ENCODE measurements at regions not wholly inside any gene's neighbourhood (a gene's known extent, or its start where the extent isn't known, plus 50 kb on each side); places are given as distances from the start of the nearest gene placed in this dataset.

GRCh38 chr1:147811273-147811672 is 50.9 kb upstream of the GJA5 start:
- no peak for DNase-seq (ENCODE audit: low spot score)
- Mint-ChIP-seq H3K27ac (no peak overlapping the region), H3K4me3 (no peak overlapping the region), H3K4me1 (no peaks in the 10 kb centered on the region), H3K27me3 (ENCODE audit: insufficient read depth, low read depth) (peaks cover 5% of the 10 kb centered on the region), H3K9me3 (no peaks in the 10 kb centered on the region), H3K36me3 (no peaks in the 10 kb centered on the region)
- Histone ChIP-seq H3K36me3 (no peaks in the 10 kb centered on the region), H3K4me3 (no peak overlapping the region), H3K79me2 (ENCODE audit: low read depth) (no peaks in the 10 kb centered on the region), H3F3A (ENCODE audit: low read depth) (no peaks in the 10 kb centered on the region), H3K9ac (no peak overlapping the region), H3K4me2 (no peak overlapping the region), H3K27me3 (no peaks in the 10 kb centered on the region), H3K27ac (no peak overlapping the region), H2AFZ (replicated peaks) (no peak overlapping the region), H4K20me1 (ENCODE audit: low read depth) (no peaks in the 10 kb centered on the region), H3K4me1 (peaks cover 8% of the 10 kb centered on the region), H3K9me3 (ENCODE audit: low read depth) (no peaks in the 10 kb centered on the region)
- TF ChIP-seq EZH2phosphoT487 (IDR thresholded peaks at IDR 0.05), result no peak
- no peak for TF ChIP-seq CTCF (IDR thresholded peaks at IDR 0.05)
- no peak for TF ChIP-seq EZH2 (IDR thresholded peaks at IDR 0.05)

- Histone ChIP-seq H3K27me3 (no peaks in the 10 kb centered on the region), H3K27ac (no peak overlapping the region), H3F3A (ENCODE audit: low read depth) (no peaks in the 10 kb centered on the region), H3K36me3 (no peaks in the 10 kb centered on the region), H3K4me1 (peaks cover 8% of the 10 kb centered on the region), H3K4me2 (no peak overlapping the region), H4K20me1 (ENCODE audit: low read depth) (no peaks in the 10 kb centered on the region), H3K9ac (no peak overlapping the region), H3K9me3 (ENCODE audit: low read depth) (no peaks in the 10 kb centered on the region), H3K79me2 (ENCODE audit: low read depth) (no peaks in the 10 kb centered on the region), H2AFZ (replicated peaks) (no peak overlapping the region), H3K4me3 (no peak overlapping the region)
- Mint-ChIP-seq H3K9me3 (no peaks in the 10 kb centered on the region), H3K36me3 (no peaks in the 10 kb centered on the region), H3K4me1 (no peaks in the 10 kb centered on the region), H3K4me3 (no peak overlapping the region), H3K27ac (no peak overlapping the region), H3K27me3 (ENCODE audit: insufficient read depth, low read depth) (peaks cover 5% of the 10 kb centered on the region)
- TF ChIP-seq EZH2 (IDR thresholded peaks at IDR 0.05) (no peak), EZH2phosphoT487 (IDR thresholded peaks at IDR 0.05) (no peak), CTCF (IDR thresholded peaks at IDR 0.05) (no peak)
- no peak for DNase-seq (ENCODE audit: low spot score)
These were observed 51.3 kb upstream of the GJA5 start for GRCh38 chr1:147811751-147812150.

- H3K27ac ChIP-seq, result no peak overlapping the region
- TF ChIP-seq EZH2 (IDR thresholded peaks at IDR 0.05), result no peak
- Mint-ChIP-seq H3K9me3 (no peaks in the 10 kb centered on the region), H3K27me3 (ENCODE audit: insufficient read depth, low read depth) (peaks cover 4% of the 10 kb centered on the region), H3K27ac (no peak overlapping the region), H3K36me3 (no peaks in the 10 kb centered on the region), H3K4me1 (no peaks in the 10 kb centered on the region), H3K4me3 (no peak overlapping the region)
- DNase-seq (ENCODE audit: low spot score), result no peak
- H3K9ac ChIP-seq, result no peak overlapping the region
- no peaks in the 10 kb centered on the region for H3K79me2 ChIP-seq (ENCODE audit: low read depth)
- no peak overlapping the region for H2AFZ ChIP-seq (replicated peaks)
- no peaks in the 10 kb centered on the region for H3K9me3 ChIP-seq (ENCODE audit: low read depth)
- H3K36me3 ChIP-seq, result no peaks in the 10 kb centered on the region
- no peaks in the 10 kb centered on the region for H3K27me3 ChIP-seq
- no peaks in the 10 kb centered on the region for H3F3A ChIP-seq (ENCODE audit: low read depth)
- H3K4me2 ChIP-seq, result no peak overlapping the region
- H3K4me3 ChIP-seq, result no peak overlapping the region
- H4K20me1 ChIP-seq (ENCODE audit: low read depth), result no peaks in the 10 kb centered on the region
- H3K4me1 ChIP-seq, result peaks cover 1% of the 10 kb centered on the region
These were observed 52.4 kb upstream of the GJA5 start for GRCh38 chr1:147812799-147813198.

GRCh38 chr1:147815503-147815902 is 55.1 kb upstream of the GJA5 start:
- Mint-ChIP-seq H3K27me3 (ENCODE audit: insufficient read depth, low read depth) (peaks cover 3% of the 10 kb centered on the region), H3K36me3 (no peaks in the 10 kb centered on the region), H3K9me3 (no peaks in the 10 kb centered on the region), H3K4me3 (no peak overlapping the region), H3K4me1 (no peaks in the 10 kb centered on the region), H3K27ac (no peak overlapping the region)
- Histone ChIP-seq H4K20me1 (ENCODE audit: low read depth) (no peaks in the 10 kb centered on the region), H3K9me3 (ENCODE audit: low read depth) (no peaks in the 10 kb centered on the region), H2AFZ (replicated peaks) (no peak overlapping the region), H3K4me3 (no peak overlapping the region), H3K4me1 (no peaks in the 10 kb centered on the region), H3K27ac (no peak overlapping the region), H3F3A (ENCODE audit: low read depth) (no peaks in the 10 kb centered on the region), H3K4me2 (no peak overlapping the region), H3K79me2 (ENCODE audit: low read depth) (no peaks in the 10 kb centered on the region), H3K9ac (no peak overlapping the region), H3K36me3 (no peaks in the 10 kb centered on the region), H3K27me3 (no peaks in the 10 kb centered on the region)
- no peak for DNase-seq (ENCODE audit: low spot score)
- TF ChIP-seq EZH2phosphoT487 (IDR thresholded peaks at IDR 0.05) (no peak), CTCF (IDR thresholded peaks at IDR 0.05) (no peak), EZH2 (IDR thresholded peaks at IDR 0.05) (no peak)

Measured in neural progenitor cell (in vitro differentiated cells).